ENCODE measurements at regions not wholly inside any gene's neighbourhood (a gene's known extent, or its start where the extent isn't known, plus 50 kb on each side); places are given as distances from the start of the nearest gene placed in this dataset.

DNA sequence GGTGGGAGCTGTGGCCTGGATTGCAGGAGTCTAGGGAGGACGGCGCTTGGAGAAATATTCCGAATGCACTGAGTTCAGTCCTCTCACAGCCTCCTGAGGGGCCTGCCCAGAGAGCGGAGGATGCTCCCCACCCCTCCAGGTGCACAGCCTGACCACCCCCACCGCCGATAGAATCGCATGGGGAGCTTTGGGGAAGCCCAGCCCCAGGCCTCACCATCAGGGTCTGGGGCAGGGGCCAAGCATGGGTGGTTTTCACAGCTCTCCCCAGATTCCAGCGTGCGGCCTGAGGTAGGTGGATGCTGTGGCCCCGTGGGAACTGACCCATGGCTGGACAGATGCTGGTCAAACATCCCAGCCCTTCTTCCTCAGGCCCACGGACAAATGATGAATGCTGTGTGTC is 79.9 kb upstream of the OLFM1 start:
- no peak for DNase-seq (ENCODE audit: insufficient read length, low spot score)
- no peak for FAIRE-seq

DNA sequence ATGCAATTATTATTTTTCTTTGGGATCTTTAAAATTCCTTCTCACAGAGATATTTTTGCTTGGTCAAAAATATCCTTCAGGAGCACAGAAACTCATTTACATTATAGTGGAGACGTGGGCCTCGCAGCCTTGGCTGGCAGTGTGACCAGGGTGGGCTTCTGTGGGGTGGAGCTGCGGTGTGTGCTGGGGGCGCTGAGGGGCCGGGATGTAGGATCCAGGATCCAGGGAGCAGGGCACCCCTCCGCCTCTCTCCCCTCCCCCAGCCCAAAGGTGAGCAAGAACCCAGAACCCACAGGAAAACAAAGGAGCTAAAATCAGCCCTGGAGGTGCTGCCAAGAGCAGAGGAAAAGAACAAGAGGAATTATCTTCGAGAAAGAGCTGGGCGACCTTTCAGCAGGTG is 79.1 kb upstream of the OLFM1 start:
- no peak for FAIRE-seq

DNA sequence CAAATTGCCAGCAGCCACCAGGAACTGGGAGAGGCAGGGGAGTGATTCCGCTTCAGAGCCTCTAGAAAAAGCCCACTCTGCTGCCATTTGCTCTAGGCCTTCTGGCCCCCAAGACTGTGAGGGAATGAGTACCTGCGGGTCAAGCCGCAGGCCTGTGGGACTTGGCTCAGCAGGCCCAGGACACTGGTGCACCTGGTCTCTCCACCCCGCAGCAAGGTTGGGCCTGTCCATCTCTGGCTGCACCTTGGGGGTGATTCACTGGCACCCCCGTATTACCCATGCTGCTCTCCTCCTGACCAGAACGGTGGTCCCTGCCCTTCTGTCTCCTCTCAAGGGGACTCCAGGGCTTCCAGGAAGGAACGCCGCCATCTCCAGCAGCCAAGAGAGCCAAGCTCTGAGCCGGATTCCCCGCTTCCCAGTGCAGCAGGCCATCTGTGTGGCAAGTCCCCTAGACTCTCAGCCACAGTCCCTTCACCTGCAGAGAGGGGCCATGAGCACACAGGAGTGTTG is 78.4 kb upstream of the OLFM1 start:
- no peak for FAIRE-seq
- no peak for DNase-seq (ENCODE audit: insufficient read length, low spot score)

More for the DNA sequence above, 79.1 kb upstream of the OLFM1 start:
- DNase-seq (ENCODE audit: insufficient read length, low spot score): no peak

DNA sequence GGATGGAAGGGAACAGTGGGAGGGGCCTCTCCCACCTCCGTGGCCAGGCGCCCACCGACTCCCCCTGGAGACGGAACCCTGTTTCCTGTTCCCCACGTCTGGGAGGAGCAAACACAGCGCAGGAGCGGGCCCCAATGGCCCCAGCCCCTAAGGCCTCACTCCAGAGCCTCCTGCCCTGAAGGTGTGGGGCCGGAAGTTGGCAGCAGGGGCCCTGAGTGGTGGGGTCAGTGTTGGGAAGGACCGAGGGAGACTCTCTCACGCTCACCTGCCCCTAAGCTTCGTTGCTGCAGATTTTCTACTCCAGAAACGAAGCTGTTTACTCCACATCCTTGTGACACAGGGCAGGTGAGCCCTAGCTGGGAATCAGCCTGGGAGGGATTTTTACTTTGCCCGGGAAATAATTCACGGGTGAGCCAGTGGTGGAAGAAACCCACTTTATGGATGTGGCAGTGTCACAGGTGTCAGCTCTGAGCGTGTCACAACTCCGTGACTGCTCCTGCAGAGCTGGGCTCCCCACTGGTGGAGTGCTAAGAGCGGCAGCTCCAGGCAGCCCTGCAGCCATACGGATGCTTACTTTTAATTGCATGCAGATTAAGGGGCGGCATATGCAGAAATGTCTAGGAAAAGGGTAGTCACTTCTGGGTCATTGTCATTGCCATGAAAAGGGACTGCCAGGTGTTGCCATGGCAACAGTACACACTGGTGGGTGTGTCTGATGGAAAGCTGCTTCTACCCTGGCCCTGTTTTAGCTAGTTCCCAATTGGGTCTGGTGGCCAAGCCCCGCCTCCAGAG is 77.5 kb upstream of the OLFM1 start:
- no peak for FAIRE-seq

DNA sequence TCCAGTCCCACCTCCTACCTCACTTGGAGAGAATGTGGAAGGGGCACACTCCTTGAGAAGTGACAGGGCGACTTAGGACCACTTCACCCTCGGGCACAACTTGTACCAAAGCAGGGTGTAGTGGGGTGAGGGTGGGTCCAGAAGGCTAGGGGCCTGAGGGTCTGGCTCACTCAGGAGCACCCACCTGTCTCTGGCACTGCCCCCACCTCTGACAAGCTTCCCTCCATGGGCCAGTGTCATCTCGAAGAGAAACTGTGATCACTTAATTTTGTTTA is 76.9 kb upstream of the OLFM1 start:
- no peak for FAIRE-seq

More for the DNA sequence above, 77.5 kb upstream of the OLFM1 start:
- no peak for DNase-seq (ENCODE audit: insufficient read length, low spot score)

DNA sequence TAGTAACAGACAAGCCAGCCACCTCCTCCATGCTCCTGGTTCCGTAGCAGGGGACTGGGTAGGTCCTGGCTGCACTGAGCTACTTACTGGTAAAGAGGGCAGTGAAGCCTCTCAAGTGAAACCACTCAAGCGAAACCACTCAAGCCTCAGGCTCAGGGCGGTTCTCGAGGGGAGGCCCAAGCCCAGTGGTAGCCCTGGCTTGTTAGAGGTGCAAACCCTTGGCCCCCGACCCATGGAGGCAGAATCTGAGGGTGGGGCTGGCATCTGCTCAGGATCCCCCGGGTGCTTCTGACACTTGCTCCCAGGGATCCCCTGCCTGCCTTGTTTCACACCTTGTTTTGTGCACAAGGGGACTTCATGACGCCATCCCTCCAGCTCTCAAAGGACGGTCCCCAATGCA is 76.5 kb upstream of the OLFM1 start:
- DNase-seq (ENCODE audit: insufficient read length, low spot score) (no peak), FAIRE-seq (no peak)

More for the DNA sequence above, 76.9 kb upstream of the OLFM1 start:
- DNase-seq (ENCODE audit: insufficient read length, low spot score): no peak

DNA sequence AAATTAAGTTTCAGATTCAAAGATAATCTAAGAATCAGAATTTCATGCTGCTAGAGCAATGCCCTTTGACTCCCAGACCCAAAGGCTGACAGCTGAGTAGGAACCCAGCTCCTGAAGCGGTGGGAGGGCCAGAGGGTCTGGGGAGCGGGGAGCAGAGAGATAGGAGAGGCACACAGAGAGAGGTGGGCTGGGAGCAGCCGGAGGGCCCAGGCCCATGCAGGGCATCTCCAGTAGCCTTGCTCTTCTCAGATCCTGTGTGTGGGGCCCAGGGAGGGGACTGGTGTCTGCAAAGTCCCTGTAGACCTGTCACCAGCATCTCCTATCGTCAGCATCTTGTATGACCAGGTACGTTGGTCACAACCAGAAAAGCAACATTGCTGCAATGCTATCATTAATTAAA is 75.3 kb upstream of the OLFM1 start:
- FAIRE-seq (no peak), DNase-seq (ENCODE audit: insufficient read length, low spot score) (no peak)

DNA sequence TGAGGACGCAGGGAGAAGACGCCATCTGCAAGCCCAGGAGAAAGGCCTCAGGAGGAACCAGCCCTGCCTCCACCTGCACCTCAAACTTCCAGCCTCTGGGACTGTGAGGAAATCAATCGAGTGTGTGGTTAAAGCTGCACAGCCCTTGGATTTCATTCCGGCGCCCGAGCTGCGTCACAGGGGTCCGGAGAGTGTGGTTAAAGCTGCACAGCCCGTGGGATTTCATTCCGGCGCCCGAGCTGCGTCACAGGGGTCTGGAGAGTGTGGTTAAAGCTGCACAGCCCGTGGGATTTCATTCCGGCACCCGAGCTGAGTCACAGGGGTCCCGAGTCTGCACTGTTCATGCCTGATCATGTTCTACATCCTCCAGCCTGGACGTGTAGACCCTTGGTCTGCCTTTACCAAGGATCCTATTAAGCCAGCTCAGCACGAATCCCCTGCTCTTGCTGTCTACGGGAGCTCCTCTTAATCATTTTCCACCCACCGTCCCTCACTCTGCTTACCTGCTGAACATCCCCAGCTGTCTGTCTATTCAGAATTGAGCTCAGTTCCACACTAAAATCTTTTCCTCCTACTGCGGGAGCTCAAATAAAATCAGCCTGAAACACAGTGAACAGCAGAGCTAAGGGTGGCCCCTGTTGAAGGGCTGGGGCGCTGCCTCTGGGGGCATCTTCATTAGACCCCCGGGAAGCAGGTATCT is 73.0 kb upstream of the OLFM1 start:
- FAIRE-seq (no peak), DNase-seq (ENCODE audit: insufficient read length, low spot score) (no peak)

DNA sequence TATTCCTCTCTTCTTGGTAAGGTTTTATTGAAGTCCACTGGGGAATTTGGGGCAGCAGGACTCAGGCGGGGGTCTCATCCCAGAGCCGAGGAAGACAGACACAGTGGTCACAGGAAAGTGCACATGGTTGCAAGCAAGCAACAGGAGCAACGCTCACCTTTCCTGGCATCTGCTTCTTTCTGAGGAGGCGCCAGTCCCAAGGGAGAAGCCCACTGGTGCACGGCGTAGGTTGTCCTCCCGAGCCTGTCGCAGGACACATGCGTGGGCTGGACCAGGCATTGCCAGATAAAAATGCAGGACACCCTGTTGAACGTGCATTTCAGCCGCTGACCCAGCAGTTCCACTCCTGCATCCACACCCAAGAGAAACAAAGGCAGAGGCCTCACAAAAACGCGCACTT is 72.4 kb upstream of the OLFM1 start:
- no peak for DNase-seq (ENCODE audit: insufficient read length, low spot score)
- no peak for FAIRE-seq

DNA sequence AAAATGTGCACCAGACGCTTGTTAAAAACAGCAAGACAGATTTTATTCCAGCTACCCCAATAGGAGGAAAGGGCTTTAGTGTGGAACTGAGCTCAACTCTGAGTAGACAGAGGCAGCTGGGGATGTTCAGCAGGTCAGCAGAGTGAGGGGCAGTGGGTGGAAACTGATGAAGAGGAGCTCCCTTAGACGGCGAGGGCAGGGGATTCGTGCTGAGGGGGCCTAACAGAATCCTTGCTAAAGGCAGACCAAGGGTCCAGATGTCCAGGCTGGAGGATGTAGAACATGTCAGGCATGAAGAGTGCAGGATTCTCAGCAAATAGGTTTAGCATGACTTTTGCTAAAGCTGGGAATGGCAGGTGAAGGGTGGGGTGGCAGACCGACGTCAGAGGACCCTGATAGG is 71.9 kb upstream of the OLFM1 start:
- FAIRE-seq (no peak), DNase-seq (ENCODE audit: insufficient read length, low spot score) (no peak)

DNA sequence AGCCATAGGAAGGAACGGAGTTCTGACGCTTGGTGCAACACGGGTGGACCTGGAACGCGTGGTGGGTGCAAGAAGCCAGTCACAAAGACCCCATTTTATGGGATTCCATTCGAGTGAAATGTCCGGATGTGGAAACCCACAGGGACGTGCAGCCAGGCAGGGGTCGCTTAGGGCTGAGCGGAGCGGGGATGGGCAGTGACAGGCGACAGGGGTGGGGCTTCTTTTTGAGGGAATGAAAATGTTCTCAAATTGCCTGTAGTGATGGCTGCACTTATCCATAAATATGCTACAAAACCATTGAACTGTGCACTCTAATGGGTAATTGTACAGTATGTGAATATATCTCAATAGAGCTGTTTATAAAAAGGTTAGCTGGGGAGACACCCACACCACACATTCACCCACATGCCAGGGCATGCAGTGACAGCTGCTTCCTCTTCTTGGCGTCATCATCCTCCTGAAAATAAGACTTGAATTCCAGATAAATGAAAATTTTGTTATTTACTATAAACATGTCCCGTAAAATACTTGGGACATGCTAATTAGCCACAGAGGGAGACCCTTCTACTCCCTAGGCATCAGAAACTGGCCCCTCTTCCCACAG is 71.3 kb upstream of the OLFM1 start:
- FAIRE-seq (no peak), DNase-seq (ENCODE audit: insufficient read length, low spot score) (no peak)

DNA sequence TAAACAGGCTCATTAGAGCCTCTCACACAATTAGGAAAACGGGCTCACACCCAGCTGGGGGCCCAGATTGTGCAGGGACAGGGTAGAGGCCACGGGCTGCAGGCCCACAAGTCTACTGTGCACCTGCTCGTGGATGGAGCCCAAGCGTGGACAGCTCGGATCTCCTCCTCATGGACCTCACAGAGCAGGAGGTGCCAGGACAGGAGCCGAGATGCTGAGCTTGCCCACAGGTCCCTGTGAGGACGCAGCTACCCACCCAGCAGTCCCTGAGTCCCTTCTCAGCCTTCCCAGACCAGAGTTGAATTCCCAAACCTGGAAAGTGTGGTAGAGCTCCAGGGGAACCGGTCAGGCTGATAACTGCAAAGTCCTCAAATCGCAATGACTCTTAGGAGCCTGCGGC is 70.6 kb upstream of the OLFM1 start:
- FAIRE-seq: no peak

DNA sequence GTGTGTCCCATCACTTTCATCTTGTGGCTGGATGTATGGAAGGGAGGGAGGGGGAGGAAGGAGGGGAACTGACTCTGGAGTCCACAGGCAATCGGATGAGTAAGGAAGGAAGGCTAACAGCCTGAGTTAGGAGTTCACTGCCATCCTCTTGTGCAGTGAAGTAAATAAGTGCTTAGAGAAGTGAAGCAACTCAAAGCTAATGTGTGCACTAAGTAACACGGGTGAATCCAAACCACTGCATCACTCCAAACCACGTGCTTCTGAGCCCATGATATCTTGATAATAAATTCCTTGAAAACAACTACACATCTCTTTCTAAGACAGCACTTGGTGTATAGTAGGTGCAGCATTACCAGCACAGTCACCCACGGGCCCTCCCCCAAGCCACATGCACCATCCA is 69.6 kb upstream of the OLFM1 start:
- no peak for DNase-seq (ENCODE audit: insufficient read length, low spot score)
- FAIRE-seq: no peak

More for the DNA sequence above, 70.6 kb upstream of the OLFM1 start:
- DNase-seq (ENCODE audit: insufficient read length, low spot score): no peak

DNA sequence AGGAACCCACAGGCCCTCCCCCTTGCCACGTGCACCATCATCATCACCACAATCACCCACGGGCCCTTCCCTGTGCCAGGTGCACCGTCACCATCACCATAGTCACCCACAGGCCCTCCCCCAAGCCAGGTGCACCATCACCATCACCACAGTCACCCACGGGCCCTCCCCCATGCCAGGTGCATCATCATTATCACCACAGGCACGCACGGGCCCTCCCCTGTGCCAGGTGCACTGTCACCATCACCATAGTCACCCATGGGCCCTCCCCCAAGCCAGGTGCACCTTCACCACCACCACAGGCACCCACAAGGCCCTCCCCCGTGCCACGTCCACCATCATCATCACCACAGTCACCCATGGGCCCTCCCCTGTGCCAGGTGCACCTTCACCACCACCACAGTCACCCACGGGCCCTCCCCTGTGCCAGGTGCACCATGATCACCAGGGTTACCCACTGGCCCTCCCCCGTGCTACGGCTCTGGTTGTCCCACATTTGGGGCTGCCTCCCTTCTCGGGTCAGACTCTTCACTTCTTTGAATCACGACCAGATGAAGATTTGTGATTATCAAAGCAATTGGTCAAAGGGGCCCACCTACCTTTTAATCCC is 69.1 kb upstream of the OLFM1 start:
- no peak for DNase-seq (ENCODE audit: insufficient read length, low spot score)
- FAIRE-seq: no peak

DNA sequence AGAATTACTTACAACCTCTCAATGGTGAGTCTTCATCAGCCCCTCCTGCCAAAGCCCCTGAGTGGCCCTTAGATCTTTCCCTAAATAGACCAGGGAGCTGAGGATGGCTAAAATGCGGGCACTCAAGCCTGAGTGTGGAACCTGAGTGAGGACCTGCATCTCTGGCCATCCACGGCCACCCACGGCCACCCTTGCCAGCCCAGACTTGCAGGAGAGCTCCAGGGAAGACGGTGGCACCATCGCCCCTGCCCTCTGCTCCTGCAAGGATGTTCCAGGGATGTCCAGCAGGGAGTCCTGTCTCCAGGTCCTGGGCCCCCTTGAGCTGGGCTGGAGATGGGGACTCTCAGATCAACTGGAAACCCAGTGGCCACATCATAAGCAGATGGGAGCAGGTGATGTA is 68.2 kb upstream of the OLFM1 start:
- no peak for FAIRE-seq
- no peak for DNase-seq (ENCODE audit: insufficient read length, low spot score)

DNA sequence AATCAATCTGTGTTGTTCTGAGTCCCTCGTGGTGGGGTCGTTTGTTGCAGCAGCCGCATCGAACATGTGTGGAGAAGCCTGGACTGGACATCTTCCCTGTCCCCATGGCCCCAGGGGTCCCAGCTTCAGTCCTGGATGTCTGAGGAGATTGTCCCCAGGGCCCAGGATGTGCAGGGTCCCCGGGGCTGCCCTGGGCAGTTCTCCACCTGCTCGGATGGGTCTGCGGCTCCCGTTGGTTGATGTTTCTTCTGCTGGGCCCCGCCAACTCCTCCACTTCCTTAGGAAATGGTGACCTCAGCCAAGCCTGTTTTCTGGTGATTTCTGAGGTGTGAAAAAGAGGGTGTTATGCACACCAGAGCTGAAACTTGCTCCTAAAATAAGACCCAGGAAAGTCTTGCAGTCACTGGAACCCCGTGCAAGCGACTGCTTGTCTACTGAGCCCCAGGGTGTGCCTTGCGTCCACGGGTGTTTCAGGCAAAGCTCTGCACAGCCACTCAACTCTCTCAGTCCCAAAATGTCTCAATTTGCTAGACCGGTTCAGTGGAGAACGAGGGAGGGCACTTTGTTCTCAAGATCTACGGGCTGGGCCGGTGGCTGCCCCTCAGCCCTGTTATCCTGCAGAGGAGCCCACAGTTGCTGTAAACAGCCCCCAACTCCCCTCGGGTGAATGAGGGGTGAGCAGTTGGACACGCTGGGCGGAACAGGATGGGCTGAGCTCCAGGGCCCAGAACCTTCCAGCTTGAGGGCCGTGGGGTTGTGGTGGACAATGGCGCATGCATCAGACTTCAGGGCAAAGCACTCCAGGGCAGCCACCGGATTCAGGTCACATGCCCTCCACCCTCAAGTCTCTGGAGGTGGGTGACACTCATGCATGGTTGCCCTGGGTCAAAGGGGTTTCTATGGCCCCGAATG is 66.7 kb upstream of the OLFM1 start:
- FAIRE-seq: no peak

DNA sequence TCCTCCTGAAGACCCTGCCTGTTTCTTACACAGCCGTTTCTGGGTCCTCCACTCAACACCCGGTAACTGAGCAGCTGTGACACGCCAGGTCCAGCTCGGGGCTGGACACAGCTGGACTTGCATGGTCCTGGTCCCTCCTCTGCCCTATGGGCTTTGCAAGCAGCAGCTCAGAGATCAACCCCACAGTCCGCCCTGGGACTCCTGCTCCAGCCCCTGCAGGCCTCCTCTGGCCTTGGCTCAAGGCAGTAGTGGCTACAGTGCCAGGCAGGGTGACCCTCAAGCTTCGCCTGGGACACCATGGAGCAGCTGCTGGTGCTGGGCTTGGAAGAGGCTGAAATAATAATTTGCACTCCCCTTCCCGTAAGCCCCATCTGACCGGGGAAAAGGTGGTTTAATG is 66.1 kb upstream of the OLFM1 start:
- no peak for FAIRE-seq
- DNase-seq (ENCODE audit: insufficient read length, low spot score): no peak

More for the DNA sequence above, 66.7 kb upstream of the OLFM1 start:
- no peak for DNase-seq (ENCODE audit: insufficient read length, low spot score)

DNA sequence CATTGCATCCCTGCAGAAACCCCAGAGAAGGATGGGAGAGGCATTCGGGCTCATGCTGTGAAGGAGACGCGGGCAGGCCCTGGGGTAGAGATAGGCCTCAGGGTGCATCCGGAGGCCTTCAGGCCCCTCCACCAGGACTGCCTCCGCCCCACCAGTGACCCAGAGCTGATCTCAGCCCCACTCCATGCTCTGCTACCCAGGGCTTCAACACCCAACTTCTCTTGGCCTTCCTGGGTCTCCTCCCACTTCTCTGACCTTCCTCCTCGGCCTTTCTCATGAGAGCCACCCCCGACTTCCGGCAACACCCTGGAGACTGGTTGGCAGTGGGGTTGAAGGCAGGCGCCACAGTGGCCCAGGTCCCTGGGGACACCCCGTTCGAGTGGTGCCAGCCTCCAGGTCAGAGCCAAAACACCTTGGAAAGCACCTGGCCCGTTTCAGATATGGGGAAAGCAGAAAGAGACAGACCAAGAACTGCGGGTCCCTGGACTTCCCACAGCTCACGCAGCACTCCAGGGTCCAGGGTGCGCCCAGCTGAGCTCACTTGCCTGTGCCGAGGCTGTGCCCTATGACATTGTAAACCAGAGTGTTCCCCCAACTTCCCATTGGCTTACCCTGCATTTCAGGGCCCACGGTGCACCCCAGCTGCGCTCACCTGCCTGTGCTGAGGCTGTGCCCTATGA is 65.1 kb upstream of the OLFM1 start:
- FAIRE-seq (no peak), DNase-seq (ENCODE audit: insufficient read length, low spot score) (no peak)

DNA sequence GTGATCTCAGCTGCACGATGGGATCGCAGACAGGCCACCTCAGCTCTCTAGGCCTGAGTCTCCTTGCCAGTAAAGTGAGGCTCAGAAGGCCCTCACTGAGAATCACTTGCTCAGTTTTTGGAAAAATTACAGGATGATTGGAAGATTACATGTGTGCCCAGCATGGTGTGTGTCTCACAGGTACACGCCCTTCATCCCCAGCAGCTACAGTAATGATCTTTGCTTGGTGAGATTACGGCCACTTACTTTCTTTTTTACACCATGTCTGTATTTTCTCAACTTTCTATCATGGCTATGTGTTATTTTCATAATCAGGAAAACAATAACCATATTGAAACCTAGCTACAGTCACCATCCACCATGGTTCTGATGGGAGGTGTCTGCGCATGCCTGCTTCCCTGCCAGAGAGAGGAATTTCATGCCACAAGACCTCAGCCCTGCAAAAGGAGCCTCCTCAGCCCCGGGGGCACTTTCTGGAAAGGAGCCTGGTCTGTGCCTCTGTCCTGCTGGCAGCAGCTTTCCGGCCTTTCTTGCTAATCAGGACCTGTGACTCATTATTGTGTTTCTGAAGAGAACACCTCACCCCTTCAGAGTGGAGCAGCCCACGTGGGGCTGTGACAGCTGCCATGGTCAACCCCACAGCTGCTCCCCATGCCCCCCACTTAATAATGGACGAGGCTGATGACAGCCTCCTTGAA is 64.2 kb upstream of the OLFM1 start:
- FAIRE-seq: no peak
- peak; percentile 65 for DNase-seq (ENCODE audit: insufficient read length, low spot score)

All from HTR-8/SVneo (cell line).